ENCODE measurements at regions not wholly inside any gene's neighbourhood (a gene's known extent, or its start where the extent isn't known, plus 50 kb on each side); places are given as distances from the start of the nearest gene placed in this dataset.

GRCh38 chr3:109930582-109930981 lies 593.2 kb upstream of the DPPA4 start:
- H3K79me2 ChIP-seq, result no peaks in the 10 kb centered on the region
- 97% methylated on average over 3 of the region's 3 CpGs for WGBS (ENCODE audit: low lambda C conversion rate, missing lambda C conversion rate)
- H4K20me1 ChIP-seq (ENCODE audit: insufficient read depth, poor library complexity, severe bottlenecking), result no peaks in the 10 kb centered on the region
- no peak overlapping the region for H2AFZ ChIP-seq
- no peak overlapping the region for H3K4me2 ChIP-seq
- H3K4me1 ChIP-seq (ENCODE audit: insufficient read depth), result no peaks in the 10 kb centered on the region
- no peaks in the 10 kb centered on the region for H3K9me2 ChIP-seq (replicated peaks; ENCODE audit: insufficient read depth)
- H3K27ac ChIP-seq, result no peak overlapping the region
- H3K4me3 ChIP-seq, result no peak overlapping the region
- DNase-seq (ENCODE audit: low spot score), result no peak
- H3K27me3 ChIP-seq, result no peaks in the 10 kb centered on the region
- H3K36me3 ChIP-seq (replicated peaks; ENCODE audit: insufficient read depth, low read depth), result no peaks in the 10 kb centered on the region
- TF ChIP-seq EZH2 (IDR thresholded peaks at IDR 0.05; ENCODE audit: borderline replicate concordance), result no peak
- TF ChIP-seq EZH2phosphoT487 (IDR thresholded peaks at IDR 0.05; ENCODE audit: low read depth, severe bottlenecking, unreplicated experiment), result no peak
- no peak for TF ChIP-seq CTCF (IDR thresholded peaks at IDR 0.05; ENCODE audit: poor library complexity)
- H3K9me3 ChIP-seq (ENCODE audit: low read depth), result no peaks in the 10 kb centered on the region

- no peak for DNase-seq (ENCODE audit: low spot score)
- WGBS (ENCODE audit: low lambda C conversion rate, missing lambda C conversion rate), result 76% methylated on average over 1 of the region's 1 CpG
- H3K9me3 ChIP-seq (ENCODE audit: low read depth), result no peaks in the 10 kb centered on the region
- H3K4me2 ChIP-seq, result no peak overlapping the region
- no peak overlapping the region for H3K27ac ChIP-seq
- TF ChIP-seq CTCF (IDR thresholded peaks at IDR 0.05; ENCODE audit: poor library complexity), result no peak
- TF ChIP-seq EZH2 (IDR thresholded peaks at IDR 0.05; ENCODE audit: borderline replicate concordance), result no peak
- TF ChIP-seq EZH2phosphoT487 (IDR thresholded peaks at IDR 0.05; ENCODE audit: low read depth, severe bottlenecking, unreplicated experiment), result no peak
- H3K36me3 ChIP-seq (replicated peaks; ENCODE audit: insufficient read depth, low read depth), result no peaks in the 10 kb centered on the region
- H3K27me3 ChIP-seq, result no peaks in the 10 kb centered on the region
- H2AFZ ChIP-seq, result no peak overlapping the region
- no peaks in the 10 kb centered on the region for H3K79me2 ChIP-seq
- no peaks in the 10 kb centered on the region for H3K4me1 ChIP-seq (ENCODE audit: insufficient read depth)
- H3K9me2 ChIP-seq (replicated peaks; ENCODE audit: insufficient read depth), result no peaks in the 10 kb centered on the region
- H4K20me1 ChIP-seq (ENCODE audit: insufficient read depth, poor library complexity, severe bottlenecking), result no peaks in the 10 kb centered on the region
- no peak overlapping the region for H3K4me3 ChIP-seq
These were observed 596.2 kb upstream of the DPPA4 start for GRCh38 chr3:109933576-109933975.

GRCh38 chr3:109939817-109940216 lies 602.5 kb upstream of the DPPA4 start:
- no peaks in the 10 kb centered on the region for H3K9me3 ChIP-seq (ENCODE audit: low read depth)
- DNase-seq (ENCODE audit: low spot score), result no peak
- no peak overlapping the region for H3K4me3 ChIP-seq
- no peak for TF ChIP-seq EZH2 (IDR thresholded peaks at IDR 0.05; ENCODE audit: borderline replicate concordance)
- TF ChIP-seq EZH2phosphoT487 (IDR thresholded peaks at IDR 0.05; ENCODE audit: low read depth, severe bottlenecking, unreplicated experiment), result no peak
- TF ChIP-seq CTCF (IDR thresholded peaks at IDR 0.05; ENCODE audit: poor library complexity), result no peak
- no peaks in the 10 kb centered on the region for H4K20me1 ChIP-seq (ENCODE audit: insufficient read depth, poor library complexity, severe bottlenecking)
- H3K36me3 ChIP-seq (replicated peaks; ENCODE audit: insufficient read depth, low read depth), result no peaks in the 10 kb centered on the region
- no peaks in the 10 kb centered on the region for H3K27me3 ChIP-seq
- H3K79me2 ChIP-seq, result no peaks in the 10 kb centered on the region
- H3K4me2 ChIP-seq, result no peak overlapping the region
- no peaks in the 10 kb centered on the region for H3K9me2 ChIP-seq (replicated peaks; ENCODE audit: insufficient read depth)
- H2AFZ ChIP-seq, result no peak overlapping the region
- H3K4me1 ChIP-seq (ENCODE audit: insufficient read depth), result no peaks in the 10 kb centered on the region
- whole genome bisulfite sequencing (ENCODE audit: low lambda C conversion rate, missing lambda C conversion rate), result 0% methylated on average over 1 of the region's 1 CpG
- H3K27ac ChIP-seq, result no peak overlapping the region

GRCh38 chr3:109943181-109943580 lies 605.8 kb upstream of the DPPA4 start:
- Histone ChIP-seq H3K4me2 (no peak overlapping the region), H3K79me2 (no peaks in the 10 kb centered on the region), H3K4me1 (ENCODE audit: insufficient read depth) (no peaks in the 10 kb centered on the region), H3K27me3 (no peaks in the 10 kb centered on the region), H3K27ac (no peak overlapping the region), H3K36me3 (replicated peaks; ENCODE audit: insufficient read depth, low read depth) (no peaks in the 10 kb centered on the region), H3K9me2 (replicated peaks; ENCODE audit: insufficient read depth) (no peaks in the 10 kb centered on the region), H3K4me3 (no peak overlapping the region), H2AFZ (no peak overlapping the region), H4K20me1 (ENCODE audit: insufficient read depth, poor library complexity, severe bottlenecking) (no peaks in the 10 kb centered on the region), H3K9me3 (ENCODE audit: low read depth) (no peaks in the 10 kb centered on the region)
- no peak for DNase-seq (ENCODE audit: low spot score)
- TF ChIP-seq EZH2 (IDR thresholded peaks at IDR 0.05; ENCODE audit: borderline replicate concordance) (no peak), CTCF (IDR thresholded peaks at IDR 0.05; ENCODE audit: poor library complexity) (no peak), EZH2phosphoT487 (IDR thresholded peaks at IDR 0.05; ENCODE audit: low read depth, severe bottlenecking, unreplicated experiment) (no peak)
- WGBS (ENCODE audit: low lambda C conversion rate, missing lambda C conversion rate), result 60% methylated on average over 3 of the region's 3 CpGs
